Esophagus squamous epithelium (tissue), 5 donors: ENCODE measurements at regions not wholly inside any gene's neighbourhood (a gene's known extent, or its start where the extent isn't known, plus 50 kb on each side); places are given as distances from the start of the nearest gene placed in this dataset.

ENCODE experiments used
- DNase-seq: peaks from one replicate; lab custom pipeline; 2025; lab: John Stamatoyannopoulos, UW
- H3K27ac ChIP-seq, 4 donors: fragments of 200-600 bp; sonication (generic); one replicate each; pipeline ENCODE4 v1.5.1; 2016 to 2019; ENCODE audit warnings: mild to moderate bottlenecking in 1 of 4
- H3K27me3 ChIP-seq, 4 donors: fragments of 200-600 bp; sonication (generic); 1 replicate in 3 of 4; 2 replicates in 1 of 4; pipeline versions ENCODE4 v1.5.1 to v1.6.0; 2017 to 2021; ENCODE audit warnings: antibody characterized with exemption in 1 of 4
- H3K36me3 ChIP-seq, 3 donors: fragments of 200-600 bp; sonication (generic); one replicate each; pipeline ENCODE4 v1.5.1; 2016 to 2019
- H3K4me1 ChIP-seq, 3 donors: fragments of 200-600 bp; sonication (generic); one replicate each; pipeline ENCODE4 v1.5.1; 2017 to 2019
- H3K4me3 ChIP-seq, 4 donors: fragments of 200-600 bp; sonication (generic); 1 replicate in 3 of 4; 2 replicates in 1 of 4; pipeline ENCODE4 v1.5.1; 2016 to 2019; ENCODE audit warnings: mild to moderate bottlenecking in 2 of 4, moderate library complexity in 1 of 4
- H3K9me3 ChIP-seq, 3 donors: fragments of 200-600 bp; sonication (generic); one replicate each; pipeline ENCODE4 v1.5.1; 2016 to 2019
- POLR2A ChIP-seq, 4 donors: fragments of 450-650 bp; IDR thresholded peaks; one replicate each; pipeline ENCODE4 v1.6.1; 2017; ENCODE audit warnings: antibody characterized with exemption in 4 of 4, mild to moderate bottlenecking in 4 of 4, moderate library complexity in 3 of 4
- WGBS, 2 donors: methylation state at CpG; one replicate each; pipeline ENCODE4 v1.1.5; 2018; 5-methylcytosine and 5-hydroxymethylcytosine counted together
- intact Hi-C: fragments of 100-400 bp; cut with DNase I; formaldehyde crosslinking; loops from one replicate; pipeline ENCODE4 v1.15.0; 2022
- TF ChIP-seq, protein P1 (sequence below), 6 experiments: fragments of 450-650 bp in 4 of 6; fragments of 200-600 bp in 2 of 6; sonication (generic) in 2 of 6; IDR thresholded peaks; one replicate each; pipeline ENCODE4 v1.5.1; 2016 to 2019; ENCODE audit warnings: antibody characterized with exemption in 6 of 6, mild to moderate bottlenecking in 4 of 6, moderate library complexity in 4 of 6
- donor health status: DM: yes; HTN: yes; CAD: no.

DNA sequence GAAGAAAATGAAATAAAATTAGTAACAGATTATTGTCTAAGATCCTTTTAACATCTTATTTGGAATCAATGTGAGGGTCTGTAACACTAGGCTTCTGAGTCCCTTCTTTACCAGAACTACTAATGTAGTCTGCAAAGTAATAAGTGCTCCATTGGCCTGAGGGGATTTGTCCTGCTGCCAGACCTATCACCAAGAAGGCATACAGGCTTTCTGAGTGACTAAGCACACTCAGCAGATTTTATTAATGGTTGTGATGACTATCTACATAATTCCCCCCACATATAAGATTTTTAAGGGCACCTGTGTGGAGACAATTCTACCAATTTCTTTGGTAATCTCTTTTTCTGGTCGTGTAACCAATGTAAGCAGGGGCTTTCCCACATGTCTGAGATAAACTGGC lies 365.0 kb upstream of the FAT3 start:
- Histone ChIP-seq H3K4me1 (no peaks in the 10 kb centered on the region), H3K36me3 (no peaks in the 10 kb centered on the region), H3K27me3 (no peaks in the 10 kb centered on the region), H3K27ac (no peak overlapping the region), H3K4me3 (no peak overlapping the region), H3K9me3 (no peaks in the 10 kb centered on the region)
- WGBS, 2 donors: 25 to 77% methylated on average over 1 of the region's 1 CpG
- no peak for DNase-seq
- intact Hi-C loops: no loop called here
- no peak for TF ChIP-seq POLR2A (IDR thresholded peaks at IDR 0.05)
- TF ChIP-seq, protein P1, sequence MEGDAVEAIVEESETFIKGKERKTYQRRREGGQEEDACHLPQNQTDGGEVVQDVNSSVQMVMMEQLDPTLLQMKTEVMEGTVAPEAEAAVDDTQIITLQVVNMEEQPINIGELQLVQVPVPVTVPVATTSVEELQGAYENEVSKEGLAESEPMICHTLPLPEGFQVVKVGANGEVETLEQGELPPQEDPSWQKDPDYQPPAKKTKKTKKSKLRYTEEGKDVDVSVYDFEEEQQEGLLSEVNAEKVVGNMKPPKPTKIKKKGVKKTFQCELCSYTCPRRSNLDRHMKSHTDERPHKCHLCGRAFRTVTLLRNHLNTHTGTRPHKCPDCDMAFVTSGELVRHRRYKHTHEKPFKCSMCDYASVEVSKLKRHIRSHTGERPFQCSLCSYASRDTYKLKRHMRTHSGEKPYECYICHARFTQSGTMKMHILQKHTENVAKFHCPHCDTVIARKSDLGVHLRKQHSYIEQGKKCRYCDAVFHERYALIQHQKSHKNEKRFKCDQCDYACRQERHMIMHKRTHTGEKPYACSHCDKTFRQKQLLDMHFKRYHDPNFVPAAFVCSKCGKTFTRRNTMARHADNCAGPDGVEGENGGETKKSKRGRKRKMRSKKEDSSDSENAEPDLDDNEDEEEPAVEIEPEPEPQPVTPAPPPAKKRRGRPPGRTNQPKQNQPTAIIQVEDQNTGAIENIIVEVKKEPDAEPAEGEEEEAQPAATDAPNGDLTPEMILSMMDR (IDR thresholded peaks at IDR 0.05): no peak

DNA sequence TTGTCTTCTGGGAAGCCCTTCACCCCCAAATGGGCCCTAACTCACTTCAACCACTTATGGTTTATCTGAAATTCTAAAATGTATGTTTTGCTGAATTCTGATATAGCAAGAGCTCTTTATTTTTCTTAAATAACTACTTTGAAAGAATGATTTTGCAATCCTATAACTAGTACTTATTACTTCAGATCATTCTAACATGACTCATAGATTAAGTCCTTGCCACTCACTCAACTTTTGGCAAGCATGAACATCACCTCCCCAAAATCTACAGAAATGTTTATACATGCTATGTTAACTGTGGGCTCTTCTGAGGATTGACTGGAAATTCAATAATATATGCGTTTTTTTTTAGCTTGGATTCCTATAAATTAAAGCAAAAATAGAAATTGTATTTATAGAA lies 367.4 kb upstream of the FAT3 start:
- H3K27me3 ChIP-seq: no peaks in the 10 kb centered on the region
- no peaks in the 10 kb centered on the region for H3K36me3 ChIP-seq
- H3K27ac ChIP-seq: no peak overlapping the region
- no peak for TF ChIP-seq POLR2A (IDR thresholded peaks at IDR 0.05)
- TF ChIP-seq, protein P1 (IDR thresholded peaks at IDR 0.05): no peak
- no peaks in the 10 kb centered on the region for H3K4me1 ChIP-seq
- no peak overlapping the region for H3K4me3 ChIP-seq
- H3K9me3 ChIP-seq: no peaks in the 10 kb centered on the region
- intact Hi-C loops: no loop called here
- no peak for DNase-seq
- 20 to 41% methylated on average over 1 of the region's 1 CpG for whole genome bisulfite sequencing, 2 donors

DNA sequence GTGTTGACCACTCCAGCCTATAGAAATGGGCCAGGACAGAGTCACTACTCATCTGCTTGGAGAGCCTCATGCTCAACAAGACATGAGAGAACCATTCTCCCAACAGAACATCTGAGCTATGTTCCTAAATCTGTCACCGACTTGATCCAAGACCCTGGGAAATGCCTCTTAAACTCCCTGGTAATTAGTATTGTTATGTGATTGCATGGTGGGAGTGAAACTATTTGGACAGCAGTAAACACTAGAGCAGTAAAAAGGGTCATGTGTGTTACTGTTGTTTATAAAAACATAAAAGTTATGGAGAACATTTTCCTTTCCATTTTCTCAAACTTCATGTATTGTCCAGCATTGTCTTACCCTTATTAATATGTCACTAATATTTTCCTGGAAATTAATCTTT lies 369.8 kb upstream of the FAT3 start:
- Histone ChIP-seq H3K27ac (no peak overlapping the region), H3K9me3 (no peaks in the 10 kb centered on the region), H3K27me3 (no peaks in the 10 kb centered on the region), H3K4me1 (no peaks in the 10 kb centered on the region), H3K36me3 (no peaks in the 10 kb centered on the region), H3K4me3 (no peak overlapping the region)
- TF ChIP-seq, protein P1 (IDR thresholded peaks at IDR 0.05): no peak
- no peak for TF ChIP-seq POLR2A (IDR thresholded peaks at IDR 0.05)
- 73 to 100% methylated on average over 1 of the region's 1 CpG for WGBS, 2 donors
- intact Hi-C loops: no loop called here
- no peak for DNase-seq

GRCh38 chr11:91854171-91854570 lies 370.4 kb upstream of the FAT3 start:
- no peaks in the 10 kb centered on the region for H3K36me3 ChIP-seq

DNA sequence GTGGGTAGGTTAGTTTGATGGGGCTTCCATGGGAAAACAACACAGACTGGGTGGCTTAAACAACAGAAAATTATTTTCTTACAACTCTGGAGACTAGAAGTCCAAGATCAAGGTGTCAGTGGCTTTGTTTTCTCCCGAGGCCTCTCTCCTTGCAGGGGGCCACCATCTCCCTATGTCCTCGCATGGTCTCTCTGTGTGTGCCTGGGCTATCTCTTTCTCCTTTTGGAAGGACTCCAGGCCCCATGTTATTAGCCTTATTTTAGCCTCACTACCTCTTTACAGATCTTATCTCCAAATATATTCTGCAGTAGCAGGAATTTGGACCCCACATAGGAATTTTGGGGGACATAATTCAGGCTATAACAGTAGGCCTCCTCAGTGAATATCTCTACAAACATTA lies 372.7 kb upstream of the FAT3 start:
- Histone ChIP-seq H3K4me1 (no peaks in the 10 kb centered on the region), H3K27ac (no peak overlapping the region), H3K4me3 (no peak overlapping the region), H3K9me3 (no peaks in the 10 kb centered on the region), H3K36me3 (no peaks in the 10 kb centered on the region), H3K27me3 (no peaks in the 10 kb centered on the region)
- TF ChIP-seq, protein P1 (IDR thresholded peaks at IDR 0.05): no peak
- no peak for DNase-seq
- WGBS, 2 donors: 65 to 93% methylated on average over 2 of the region's 2 CpGs
- intact Hi-C loops: no loop called here

More at GRCh38 chr11:91854171-91854570, 370.4 kb upstream of the FAT3 start:
- intact Hi-C loops: no loop called here
- TF ChIP-seq, protein P1 (IDR thresholded peaks at IDR 0.05): no peak
- no peak for TF ChIP-seq POLR2A (IDR thresholded peaks at IDR 0.05)
- Histone ChIP-seq H3K27me3 (no peaks in the 10 kb centered on the region), H3K9me3 (no peaks in the 10 kb centered on the region), H3K27ac (no peak overlapping the region), H3K4me1 (no peaks in the 10 kb centered on the region), H3K4me3 (no peak overlapping the region)
- no peak for DNase-seq
